ENCODE measurements at regions not wholly inside any gene's neighbourhood (a gene's known extent, or its start where the extent isn't known, plus 50 kb on each side); places are given as distances from the start of the nearest gene placed in this dataset.

- TF ChIP-seq CTCF (IDR thresholded peaks at IDR 0.05; ENCODE audit: low read depth, low read length): no peak
- no peak overlapping the region for H3K4me3 ChIP-seq (ENCODE audit: low read depth, low read length)
These were observed 69.1 kb upstream of the PCSK1 start for GRCh38 chr5:96501991-96502646.

GRCh38 chr5:96503501-96504236, 70.6 kb upstream of the PCSK1 start:
- TF ChIP-seq CTCF (IDR thresholded peaks at IDR 0.05; ENCODE audit: low read depth, low read length): no peak
- H3K4me3 ChIP-seq (ENCODE audit: low read depth, low read length): no peak overlapping the region

- H3K4me3 ChIP-seq (ENCODE audit: low read depth, low read length): no peak overlapping the region
- TF ChIP-seq CTCF (IDR thresholded peaks at IDR 0.05; ENCODE audit: low read depth, low read length): no peak
These were observed 73.3 kb upstream of the PCSK1 start for GRCh38 chr5:96506376-96506775.

GRCh38 chr5:96506866-96507527, 73.9 kb upstream of the PCSK1 start:
- no peak for TF ChIP-seq CTCF (IDR thresholded peaks at IDR 0.05; ENCODE audit: low read depth, low read length)
- no peak overlapping the region for H3K4me3 ChIP-seq (ENCODE audit: low read depth, low read length)

- no peak overlapping the region for H3K4me3 ChIP-seq (ENCODE audit: low read depth, low read length)
These were observed 76.3 kb upstream of the PCSK1 start for GRCh38 chr5:96509316-96509715.

GRCh38 chr5:96509721-96510350, 76.8 kb upstream of the PCSK1 start:
- no peak for TF ChIP-seq CTCF (IDR thresholded peaks at IDR 0.05; ENCODE audit: low read depth, low read length)
- no peak overlapping the region for H3K4me3 ChIP-seq (ENCODE audit: low read depth, low read length)

More at GRCh38 chr5:96509316-96509715, 76.3 kb upstream of the PCSK1 start:
- no peak for TF ChIP-seq CTCF (IDR thresholded peaks at IDR 0.05; ENCODE audit: low read depth, low read length)

All from WI38 (cell line).